Breast epithelium (tissue), 3 donors: ENCODE measurements at regions not wholly inside any gene's neighbourhood (a gene's known extent, or its start where the extent isn't known, plus 50 kb on each side); places are given as distances from the start of the nearest gene placed in this dataset.

Source experiments
- CTCF ChIP-seq, 3 donors: fragments of 450-650 bp; IDR thresholded peaks; one replicate each; pipeline ENCODE4 v1.5.1; 2016 to 2017; ENCODE audit warnings: antibody characterized with exemption in 3 of 3, mild to moderate bottlenecking in 3 of 3, moderate library complexity in 3 of 3
- POLR2A ChIP-seq: fragments of 450-650 bp; IDR thresholded peaks from one replicate; pipeline ENCODE4 v1.6.1; 2016; ENCODE audit warnings: antibody characterized with exemption, mild to moderate bottlenecking, moderate library complexity
- POLR2AphosphoS5 ChIP-seq, 3 donors: sonication (generic); formaldehyde crosslinking; IDR thresholded peaks; one replicate each; pipeline ENCODE4 v1.6.1; 2017; ENCODE audit warnings: antibody characterized with exemption in 3 of 3

GRCh38 chr14:82504894-82505293 is 971.2 kb upstream of the SEL1L start:
- TF ChIP-seq POLR2A (no peak), CTCF (IDR thresholded peaks at IDR 0.05) (no peak), POLR2AphosphoS5 (IDR thresholded peaks at IDR 0.05) (no peak)
